GM18870 (cell line): ENCODE measurements at regions not wholly inside any gene's neighbourhood (a gene's known extent, or its start where the extent isn't known, plus 50 kb on each side); places are given as distances from the start of the nearest gene placed in this dataset.

Experiments
- ATAC-seq: cut with Tn5 transposase; IDR thresholded peaks from one replicate; pipeline ENCODE4 v1.9.1; 2021; ENCODE audit warnings: moderate library complexity; ENCODE audit not compliant: unreplicated experiment

DNA sequence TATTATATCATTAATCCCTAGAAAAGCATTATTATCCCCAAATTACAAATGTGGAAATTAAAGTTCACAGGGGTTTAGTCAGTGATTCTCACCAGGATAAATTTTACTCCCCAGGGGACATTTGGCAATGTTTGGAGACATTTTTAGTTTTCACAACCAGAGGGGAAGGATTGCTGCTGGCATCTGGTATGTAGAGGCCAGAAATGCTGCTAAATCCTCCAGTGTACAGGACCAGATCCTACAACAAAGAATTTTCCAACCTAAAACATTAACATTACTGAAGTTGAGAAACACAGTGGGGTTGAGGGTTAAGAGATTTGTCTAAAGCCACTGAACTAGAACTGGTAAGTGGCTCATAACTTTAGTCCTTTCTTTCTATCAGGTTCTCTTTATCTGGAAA is 162.0 kb upstream of the SYT6 start:
- ATAC-seq, result no peak

DNA sequence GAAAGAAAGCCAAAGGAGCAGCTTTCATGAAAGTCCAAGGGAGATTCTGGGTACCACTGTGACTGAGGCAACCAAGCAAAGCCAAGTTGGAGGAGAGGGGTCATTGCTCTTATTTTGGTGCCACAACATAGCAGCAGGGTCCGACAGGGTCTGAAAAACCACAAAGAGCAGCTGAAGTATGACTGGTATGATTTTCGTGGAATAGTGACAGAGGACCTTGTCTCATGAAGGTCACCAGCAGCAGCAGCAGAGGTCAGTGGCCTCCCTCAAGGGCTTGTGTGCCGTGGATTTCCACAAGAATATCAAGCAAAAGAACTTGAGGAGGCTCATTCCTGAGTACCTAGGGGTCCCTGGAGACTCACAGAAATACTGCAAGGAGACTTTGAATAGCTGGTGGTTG is 160.9 kb upstream of the SYT6 start:
- ATAC-seq, result no peak

DNA sequence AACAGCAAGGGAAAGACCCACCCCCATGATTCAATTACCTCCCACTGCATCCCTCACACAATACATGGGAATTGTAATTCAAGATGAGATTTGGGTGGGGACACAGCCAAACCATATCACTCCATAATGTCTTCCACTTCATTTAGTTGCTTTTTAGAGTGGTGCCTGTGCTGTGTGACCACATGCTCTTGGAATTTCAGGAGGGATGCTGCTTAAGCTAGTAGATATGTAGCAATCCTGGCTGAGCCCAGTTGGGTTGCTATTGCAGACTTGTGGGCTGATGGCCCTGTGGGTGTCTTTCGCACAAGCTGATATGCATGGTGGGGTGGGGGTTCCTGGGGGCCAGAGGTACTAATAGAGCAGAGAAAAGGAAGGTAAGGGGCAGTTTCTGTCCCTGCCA is 160.4 kb upstream of the SYT6 start:
- ATAC-seq, result no peak

DNA sequence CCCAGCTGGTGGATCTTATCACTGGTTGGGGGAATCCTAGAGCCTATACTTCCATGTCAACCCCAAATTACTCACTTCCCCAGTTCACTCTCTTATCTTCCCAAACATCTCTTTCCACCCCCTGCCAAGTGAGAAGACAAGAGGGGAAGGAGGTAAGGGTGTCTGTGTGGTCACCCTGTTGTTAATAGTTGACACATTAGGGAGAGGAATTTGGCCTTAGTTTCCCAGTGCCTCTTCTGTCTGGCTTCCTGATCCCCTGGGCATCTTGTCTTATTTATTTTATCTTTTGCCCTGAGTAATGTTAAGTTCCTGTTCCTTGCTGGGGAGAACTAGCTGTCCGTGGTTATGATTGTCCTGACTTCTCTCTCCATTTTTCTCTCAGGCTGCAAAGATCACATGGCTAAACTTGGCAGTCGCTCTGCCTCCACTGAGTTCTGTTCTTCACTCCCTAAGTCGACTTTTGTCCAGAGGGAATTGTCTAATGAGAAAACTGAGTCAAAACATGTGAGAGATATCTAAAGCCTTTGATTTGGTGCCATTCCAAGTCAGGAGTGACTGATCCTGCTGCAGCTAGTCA is 157.1 kb upstream of the SYT6 start:
- ATAC-seq, result no peak

GRCh38 chr1:114302821-114303220 is 149.2 kb upstream of the SYT6 start:
- ATAC-seq, result no peak

DNA sequence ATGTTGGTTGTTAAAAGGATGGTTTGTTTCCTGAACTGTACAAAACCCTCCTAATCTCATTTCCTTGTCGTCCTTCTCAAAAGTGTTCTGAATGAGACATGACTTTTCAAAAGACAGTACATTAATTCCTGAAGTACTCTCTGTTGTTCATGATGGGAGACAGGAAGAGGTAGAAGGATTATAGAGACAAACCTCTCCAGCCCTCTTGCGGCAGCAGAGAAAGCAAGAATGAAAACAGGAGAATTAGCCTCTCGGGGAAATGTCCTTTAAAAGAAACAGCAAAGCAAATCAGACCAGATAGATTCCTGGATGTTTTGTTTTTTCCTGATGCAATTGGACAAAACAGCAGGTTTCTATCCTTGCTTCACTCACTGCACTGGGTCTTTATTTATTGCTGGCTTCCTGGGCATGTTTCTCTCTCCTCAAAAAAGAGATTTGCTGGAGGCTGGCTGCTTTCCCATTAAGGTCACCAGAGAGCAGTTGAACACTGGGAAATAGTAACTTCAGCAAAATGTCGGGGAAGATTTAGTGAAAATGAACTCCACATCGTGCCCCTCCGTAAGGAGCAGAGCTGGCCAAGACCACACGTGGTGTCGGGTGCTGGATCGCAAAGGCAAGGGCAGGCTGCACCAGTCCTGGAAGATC is 145.8 kb upstream of the SYT6 start:
- ATAC-seq, result no peak

- ATAC-seq, result no peak
Measured at GRCh38 chr1:114298008-114298407, 144.3 kb upstream of the SYT6 start.

GRCh38 chr1:114296413-114296812 is 142.7 kb upstream of the SYT6 start:
- no peak for ATAC-seq

DNA sequence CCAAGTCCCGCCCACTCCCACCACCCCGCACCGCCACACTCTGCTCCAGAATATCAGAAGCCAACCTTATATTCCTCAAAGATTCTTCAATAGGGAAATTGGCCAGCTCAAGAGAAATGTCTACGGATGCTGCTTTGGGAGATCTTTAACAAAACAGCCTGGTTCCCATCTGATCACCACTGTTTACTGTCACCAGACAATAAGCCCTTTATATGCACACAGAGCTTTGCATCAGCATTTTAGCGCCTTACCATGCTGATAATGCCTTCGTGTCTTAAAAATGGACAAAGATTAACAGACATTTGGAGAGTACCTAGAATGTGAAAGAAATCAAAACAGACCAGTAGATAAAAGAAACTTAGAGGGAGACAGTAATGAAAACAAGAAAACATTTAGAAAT is 141.7 kb upstream of the SYT6 start:
- no peak for ATAC-seq

- no peak for ATAC-seq
Measured at GRCh38 chr1:114292835-114293234, 139.2 kb upstream of the SYT6 start.

DNA sequence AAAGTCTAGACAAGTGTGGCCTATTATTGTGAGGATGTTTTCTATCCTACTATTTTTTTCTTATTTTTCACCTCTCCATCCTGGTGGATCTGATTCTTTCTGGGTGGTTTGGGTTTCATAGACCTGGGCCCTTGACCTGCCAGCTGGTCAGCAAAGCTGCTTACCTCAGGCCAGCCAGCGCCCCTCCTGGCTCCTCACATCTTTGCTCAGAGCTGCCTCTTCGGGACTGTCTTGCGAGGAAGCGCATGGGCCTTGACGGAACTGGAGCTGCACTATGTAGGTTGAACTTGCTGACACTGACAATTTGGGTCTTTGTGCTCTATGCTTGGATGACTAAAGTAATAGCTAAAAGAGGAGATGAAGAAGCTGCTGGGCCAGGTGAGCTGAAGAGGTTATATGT is 138.5 kb upstream of the SYT6 start:
- no peak for ATAC-seq

- no peak for ATAC-seq
Measured at GRCh38 chr1:114290776-114291175, 137.1 kb upstream of the SYT6 start.

- no peak for ATAC-seq
Measured at GRCh38 chr1:114290341-114290740, 136.7 kb upstream of the SYT6 start.

DNA sequence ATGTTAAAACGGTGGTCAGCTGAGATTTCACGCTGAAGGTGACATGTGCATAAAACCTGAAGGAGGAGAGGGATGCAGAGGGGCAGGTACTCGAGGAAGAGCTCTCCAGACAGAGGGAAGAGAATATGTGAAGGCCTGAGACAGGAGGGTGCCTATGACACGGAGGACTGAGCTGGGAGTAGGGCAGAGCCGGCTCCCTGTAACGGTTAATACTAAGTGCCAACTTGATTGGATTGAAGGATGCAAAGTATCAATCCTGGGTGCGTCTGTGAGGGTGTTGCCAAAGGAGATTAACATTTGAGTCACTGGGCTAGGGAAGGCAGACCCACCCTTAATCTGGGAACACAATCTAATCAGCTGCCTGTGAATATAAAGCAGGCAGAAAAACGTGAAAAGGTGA is 136.2 kb upstream of the SYT6 start:
- ATAC-seq, result no peak

DNA sequence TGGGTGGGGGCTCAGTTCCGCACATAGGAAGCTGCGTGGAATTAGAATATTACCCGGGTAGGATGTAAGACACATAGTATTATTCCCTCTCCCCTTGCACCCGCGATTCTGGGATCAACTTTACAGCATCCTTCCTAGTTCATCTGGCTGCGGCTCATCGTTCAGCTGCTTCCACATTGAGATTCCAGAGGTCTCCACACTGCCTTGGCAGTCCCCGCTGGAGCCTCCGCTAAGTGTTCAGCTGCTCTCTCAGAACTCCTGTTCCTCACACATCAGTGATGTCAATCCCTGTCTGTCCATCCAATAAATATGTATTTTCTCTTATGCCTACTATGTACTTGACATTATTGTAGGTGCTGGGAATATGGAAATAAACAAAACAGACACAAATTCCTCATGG is 135.6 kb upstream of the SYT6 start:
- ATAC-seq, result no peak

DNA sequence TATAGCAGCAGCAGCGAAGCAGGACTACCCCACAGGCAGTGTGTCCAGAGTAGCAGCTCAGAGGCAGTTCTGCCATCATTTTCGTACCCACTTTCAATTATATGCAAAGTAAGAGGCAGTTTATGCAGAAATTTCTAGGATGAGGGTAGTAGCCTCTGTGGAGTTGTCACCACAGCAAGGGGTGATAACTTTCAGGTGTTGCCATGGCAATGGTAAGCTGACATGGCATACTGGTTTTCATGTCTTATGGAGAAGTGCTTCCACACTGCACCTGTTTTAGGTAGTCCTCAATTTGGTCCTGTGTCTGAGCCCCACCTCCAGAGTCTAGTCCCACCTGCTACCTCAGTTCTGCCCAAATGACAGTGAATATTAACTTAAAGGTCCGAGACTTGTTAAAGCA is 133.3 kb upstream of the SYT6 start:
- ATAC-seq, result no peak

GRCh38 chr1:114286179-114286578 is 132.5 kb upstream of the SYT6 start:
- ATAC-seq, result no peak

- peak; percentile 72 for ATAC-seq
Measured at GRCh38 chr1:114282751-114283403, 129.2 kb upstream of the SYT6 start.

DNA sequence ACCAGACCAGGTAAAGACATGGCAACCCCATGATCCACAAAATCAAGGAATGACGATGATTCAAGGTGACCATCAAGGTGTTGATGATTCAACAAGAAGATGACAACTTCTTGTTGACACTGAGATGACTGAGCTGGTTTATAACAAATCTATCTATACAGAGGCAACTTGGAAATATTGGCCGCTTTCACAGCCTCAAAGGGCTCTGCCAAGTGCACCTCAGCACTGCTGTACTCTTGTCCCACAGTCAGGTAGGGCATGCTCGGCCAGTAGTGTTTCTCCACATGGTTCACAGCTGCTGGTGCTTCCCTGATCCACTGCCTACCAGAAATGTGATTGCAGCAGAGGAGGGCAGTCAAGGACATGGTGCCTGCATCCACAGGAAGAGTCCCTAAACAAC is 125.2 kb upstream of the SYT6 start:
- no peak for ATAC-seq

DNA sequence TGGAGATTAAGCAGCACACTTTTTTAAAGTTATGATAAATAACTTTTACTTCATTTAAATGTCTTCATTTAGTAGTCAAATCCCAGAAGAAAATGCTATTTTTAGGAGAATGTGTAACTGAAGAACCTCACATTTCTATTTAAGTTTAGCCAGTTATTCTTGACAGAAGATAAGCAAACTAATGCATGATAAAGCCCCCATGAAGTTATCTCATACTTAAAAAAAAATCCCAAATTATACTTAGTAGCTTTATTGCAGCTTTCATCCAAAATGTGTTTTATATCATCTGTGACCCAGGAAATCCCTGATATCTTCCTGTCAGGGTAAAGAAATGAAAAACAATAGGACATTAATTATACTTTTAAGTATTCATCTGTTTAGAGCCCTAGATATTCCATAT is 124.8 kb upstream of the SYT6 start:
- no peak for ATAC-seq

GRCh38 chr1:114274621-114275317 is 121.1 kb upstream of the SYT6 start:
- no peak for ATAC-seq

DNA sequence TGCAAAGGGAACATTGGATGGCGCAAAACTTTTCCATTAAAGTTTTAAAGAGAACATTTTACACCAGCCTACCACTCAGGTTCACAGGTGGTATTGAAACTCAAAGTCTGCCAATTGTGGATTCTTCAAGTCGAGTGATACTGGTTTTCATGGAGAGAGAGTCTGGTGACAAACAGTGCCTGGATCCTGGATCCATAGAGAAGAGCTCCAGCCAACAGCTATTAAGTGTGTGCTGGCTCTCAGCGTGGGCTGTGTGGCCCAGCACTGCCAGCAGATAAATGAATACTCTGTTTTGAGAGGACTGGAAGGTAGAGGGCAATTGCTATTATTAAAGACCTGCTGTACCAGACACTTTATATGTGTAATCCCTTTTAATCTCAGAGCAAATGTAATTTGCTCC is 118.9 kb upstream of the SYT6 start:
- no peak for ATAC-seq
